Islet of Langerhans (tissue), 1 donor: ENCODE measurements at regions not wholly inside any gene's neighbourhood (a gene's known extent, or its start where the extent isn't known, plus 50 kb on each side); places are given as distances from the start of the nearest gene placed in this dataset.
"Not testable (repeated sequence)": the region's sequence is repeated elsewhere in the genome, so short reads cannot be mapped to it uniquely, and the experiment has no call there.

Experiments
- FAIRE-seq: peaks from one replicate; lab custom pipeline; 2011; peaks lifted over from hg19 to GRCh38; lab: Jason Lieb, UNC

DNA sequence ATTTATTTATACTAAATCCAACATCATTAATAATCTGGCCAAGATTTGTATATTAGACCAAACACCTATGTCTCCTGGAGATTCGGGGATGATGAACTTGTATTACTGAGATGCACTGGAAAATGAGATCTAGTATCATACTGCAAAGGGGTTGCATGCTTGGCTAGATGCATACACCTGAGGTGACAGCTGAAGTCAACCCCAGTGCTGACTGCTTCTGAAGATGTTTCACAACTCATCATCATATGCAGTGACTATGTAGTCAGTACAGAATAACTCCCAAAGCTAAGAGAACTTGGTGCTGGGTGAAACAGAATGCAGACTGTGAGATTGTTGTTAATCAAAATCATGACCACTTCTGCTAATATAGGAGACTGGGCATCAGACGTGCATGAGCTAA lies 1114.2 kb downstream of the NSUN3 start:
- no peak for FAIRE-seq

DNA sequence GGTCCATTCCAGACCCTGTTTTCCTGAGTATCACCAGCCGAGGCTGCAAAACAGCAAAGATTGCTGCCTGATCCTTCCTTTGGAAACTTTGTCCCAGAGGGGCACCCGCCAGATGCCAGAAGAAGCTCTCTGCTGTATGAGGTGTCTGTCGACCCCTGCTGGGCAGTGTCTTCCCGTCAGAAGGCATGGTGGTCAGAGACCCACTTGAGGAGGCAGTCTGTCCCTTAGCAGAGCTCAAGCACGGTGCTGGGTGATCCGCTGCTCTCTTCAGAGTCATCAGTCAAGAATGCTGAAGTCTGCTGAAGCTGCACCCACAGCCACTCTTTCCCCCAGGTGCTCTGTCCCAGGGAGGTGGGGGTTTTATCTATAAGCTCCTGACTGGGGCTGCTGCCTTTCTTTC lies 1121.2 kb downstream of the NSUN3 start:
- FAIRE-seq = no peak

GRCh38 chr3:95189348-95189747 lies 1126.5 kb downstream of the NSUN3 start:
- no peak for FAIRE-seq

DNA sequence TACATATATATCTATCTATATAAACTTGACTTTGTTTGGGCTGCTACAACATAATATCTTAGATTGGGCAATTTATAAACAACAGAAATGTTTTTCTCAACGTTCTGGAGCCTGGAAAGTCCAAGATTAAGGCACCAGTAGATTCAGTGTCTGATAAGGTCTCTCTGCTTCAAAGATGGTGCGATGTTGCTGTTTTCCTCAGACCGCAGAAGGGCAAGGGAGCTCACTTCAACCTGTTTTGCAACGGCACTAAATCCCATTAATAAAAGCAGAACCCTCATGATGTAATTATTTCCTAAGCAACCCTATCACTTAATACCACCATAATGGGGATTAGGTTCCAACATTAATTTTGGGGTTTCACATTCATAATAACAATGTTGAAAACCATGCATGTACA lies 1134.8 kb downstream of the NSUN3 start:
- no peak for FAIRE-seq

GRCh38 chr3:95200384-95200783 lies 1137.5 kb downstream of the NSUN3 start:
- FAIRE-seq = no peak

DNA sequence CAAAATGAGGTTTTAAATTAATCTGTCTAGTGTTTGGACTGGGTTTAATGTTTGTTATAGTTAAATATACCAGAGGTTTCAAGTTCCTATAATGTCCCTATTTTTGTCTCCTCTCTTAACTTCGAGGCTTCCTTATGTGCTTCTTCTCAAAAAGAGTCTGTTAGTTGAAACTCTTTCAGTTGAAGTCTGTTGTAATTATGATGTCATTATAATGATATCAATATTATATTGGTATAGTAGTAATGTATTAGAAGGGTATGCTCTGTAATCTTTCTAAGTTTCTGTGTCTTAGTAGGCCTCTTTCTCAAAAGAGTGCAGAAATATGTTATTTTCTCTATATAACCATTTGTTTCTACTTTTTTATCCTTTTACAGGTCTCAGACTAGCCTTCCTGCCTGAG lies 1148.0 kb downstream of the NSUN3 start:
- no peak for FAIRE-seq

- no peak for FAIRE-seq
These were observed 1149.3 kb downstream of the NSUN3 start for GRCh38 chr3:95212117-95212516.

DNA sequence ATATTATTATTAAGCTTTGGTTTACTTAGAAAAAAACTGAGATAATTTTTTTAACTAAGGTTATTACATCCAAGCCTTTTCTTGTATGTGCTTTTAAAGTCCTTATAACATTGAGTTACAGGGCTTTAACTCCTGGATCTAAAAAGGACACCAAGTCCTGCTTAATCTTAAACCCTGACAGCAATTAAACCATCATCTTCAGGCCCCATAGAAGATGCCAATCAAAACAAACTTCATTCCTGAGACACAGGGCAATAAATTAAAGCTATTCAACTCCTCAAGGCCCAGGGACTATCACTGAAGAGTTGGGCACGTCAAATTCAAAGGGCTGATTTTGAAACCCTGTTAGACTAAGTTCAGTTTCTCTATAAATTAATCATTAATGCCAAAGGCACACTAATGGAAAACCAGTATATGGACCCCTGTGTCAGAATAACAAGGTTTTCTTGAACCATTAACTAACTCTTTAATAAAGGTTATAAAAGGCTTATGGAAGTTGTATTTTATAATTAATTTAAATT lies 1152.6 kb downstream of the NSUN3 start:
- FAIRE-seq = no peak

DNA sequence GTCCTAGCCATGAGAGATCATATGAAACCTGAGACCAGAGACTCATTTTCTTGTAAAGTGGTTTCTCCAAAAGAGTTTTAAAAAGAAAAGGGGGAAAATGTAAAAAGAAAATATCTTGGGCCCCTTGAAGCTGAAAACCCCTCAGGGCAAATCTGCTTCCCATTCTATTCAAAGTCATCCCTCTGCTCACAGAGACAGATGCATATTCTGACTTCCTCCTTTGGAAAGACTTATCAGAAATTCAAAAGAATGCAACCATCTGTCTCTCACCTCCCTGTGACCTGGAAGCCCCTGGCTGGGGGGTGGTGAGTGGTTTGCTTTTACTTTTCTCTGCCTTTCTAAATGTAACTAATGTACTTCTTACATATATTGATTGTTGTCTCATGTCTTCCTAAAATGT lies 1154.8 kb downstream of the NSUN3 start:
- FAIRE-seq = no peak

- no peak for FAIRE-seq
These were observed 1155.6 kb downstream of the NSUN3 start for GRCh38 chr3:95218484-95218883.

GRCh38 chr3:95226437-95226836 lies 1163.6 kb downstream of the NSUN3 start:
- FAIRE-seq = no peak

DNA sequence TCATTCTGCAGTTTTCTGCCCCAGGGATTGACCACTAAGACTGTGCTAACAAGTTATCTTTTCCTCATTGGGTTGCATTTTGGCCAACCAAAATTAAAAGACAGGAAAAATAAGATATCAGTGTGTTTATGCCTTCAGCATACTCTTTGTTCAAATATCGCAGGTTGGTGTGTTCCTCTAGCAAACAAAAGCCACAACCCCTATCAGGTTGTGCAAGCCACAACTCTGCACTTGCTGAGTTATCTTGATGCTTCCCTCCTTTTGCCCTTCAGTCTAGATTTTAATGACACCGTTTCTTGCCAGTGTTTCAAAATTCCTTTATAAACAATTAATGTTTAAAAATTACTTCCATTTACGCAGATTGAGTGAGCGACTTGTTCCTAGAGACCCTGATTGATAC lies 1164.2 kb downstream of the NSUN3 start:
- FAIRE-seq = no peak

DNA sequence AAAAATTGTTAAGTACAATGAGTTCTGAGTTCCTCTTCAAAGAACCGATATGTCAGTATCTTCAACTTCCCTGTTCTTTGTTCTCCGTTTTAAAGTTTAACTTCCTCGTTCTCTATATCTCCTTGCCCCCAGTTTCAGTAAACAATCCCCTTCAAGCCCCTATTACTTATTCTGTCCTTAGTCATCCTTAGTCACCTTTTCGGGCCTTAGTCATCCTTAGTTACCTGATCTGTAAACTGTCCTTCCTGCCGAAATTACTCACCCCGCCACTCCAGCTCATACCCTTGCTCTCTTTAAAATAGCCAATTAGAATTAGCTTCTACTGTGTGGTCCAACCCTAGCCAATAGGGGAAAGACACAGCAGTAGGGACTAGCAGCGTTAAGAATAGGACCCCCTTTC lies 1165.6 kb downstream of the NSUN3 start:
- FAIRE-seq = no peak

DNA sequence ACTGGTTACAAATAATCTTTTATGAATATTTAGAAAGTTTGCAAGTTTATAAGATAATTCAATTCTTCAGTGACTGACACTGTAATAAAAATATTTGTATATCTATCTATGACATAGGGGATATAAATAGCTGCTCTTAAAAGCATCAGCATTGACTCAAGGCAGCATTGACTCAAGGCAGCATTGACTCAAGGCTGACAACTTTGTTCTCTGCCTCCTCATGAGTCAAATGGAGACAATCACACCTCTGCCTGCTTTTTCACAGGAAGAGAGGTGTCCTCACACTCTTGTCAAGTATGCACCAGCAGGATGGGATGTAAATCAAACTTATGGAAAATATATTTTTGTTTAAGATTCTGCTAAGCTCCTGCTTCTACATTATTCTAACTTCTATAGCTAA lies 1173.1 kb downstream of the NSUN3 start:
- FAIRE-seq = no peak

- no peak for FAIRE-seq
These were observed 1174.9 kb downstream of the NSUN3 start for GRCh38 chr3:95237783-95238182.

- FAIRE-seq = no peak
These were observed 1177.5 kb downstream of the NSUN3 start for GRCh38 chr3:95240395-95240794.

DNA sequence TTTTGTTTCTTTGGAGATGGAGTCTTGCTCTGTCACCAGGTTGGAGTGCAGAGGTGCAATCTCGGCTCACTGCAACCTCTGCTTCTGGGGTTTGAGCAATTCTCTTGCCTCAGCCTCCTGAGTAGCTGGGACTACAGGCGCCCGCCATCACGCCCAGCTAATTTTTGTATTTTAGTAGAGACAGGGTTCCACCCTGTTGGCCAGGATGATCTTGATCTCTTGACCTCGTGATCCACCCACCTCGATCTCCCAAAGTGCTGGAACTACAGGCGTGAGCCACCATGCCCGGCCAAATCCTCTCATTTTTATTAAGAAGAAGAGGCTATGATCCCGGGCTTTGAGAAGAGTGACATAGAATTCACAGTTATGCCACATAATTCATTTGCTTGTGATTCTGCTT lies 1178.4 kb downstream of the NSUN3 start:
- FAIRE-seq = not testable (repeated sequence)

GRCh38 chr3:95246413-95246812 lies 1183.6 kb downstream of the NSUN3 start:
- FAIRE-seq = no peak

DNA sequence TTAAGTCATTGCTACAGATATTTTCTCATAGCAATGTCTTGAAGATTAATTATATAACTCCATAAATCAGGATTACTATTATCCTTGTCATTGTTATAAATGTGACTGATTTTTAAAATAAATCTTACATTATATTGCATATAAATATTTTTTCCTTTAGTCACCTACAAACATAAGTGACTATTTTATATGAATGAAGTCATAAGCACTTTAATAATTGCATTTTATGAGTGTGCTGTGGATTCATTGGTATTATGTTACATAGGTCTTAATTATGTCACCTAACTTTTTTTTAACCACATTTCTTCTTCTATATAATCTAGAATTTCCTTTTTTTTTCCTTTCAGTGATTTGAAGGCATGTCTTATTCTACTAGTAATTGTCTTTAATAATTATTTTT lies 1191.2 kb downstream of the NSUN3 start:
- FAIRE-seq = no peak

DNA sequence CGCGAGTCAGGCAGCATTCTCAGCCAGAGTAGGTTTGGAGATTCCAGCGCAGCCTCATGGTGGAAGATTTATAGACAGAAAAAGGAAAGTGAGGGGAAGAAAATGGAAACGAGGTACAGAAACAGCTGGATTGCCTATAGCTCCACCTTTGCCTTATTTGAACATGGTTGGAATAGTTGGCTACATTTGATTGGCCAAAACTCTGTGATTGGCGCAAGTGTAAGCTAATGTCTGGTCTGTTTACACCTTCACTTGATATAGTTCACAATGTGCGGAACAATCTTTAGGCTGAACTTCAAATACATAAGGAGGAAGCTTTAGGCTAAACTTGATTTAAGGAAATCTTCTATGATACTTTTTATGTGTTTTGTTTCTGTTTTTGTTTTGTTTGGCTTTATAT lies 1191.9 kb downstream of the NSUN3 start:
- FAIRE-seq = no peak

DNA sequence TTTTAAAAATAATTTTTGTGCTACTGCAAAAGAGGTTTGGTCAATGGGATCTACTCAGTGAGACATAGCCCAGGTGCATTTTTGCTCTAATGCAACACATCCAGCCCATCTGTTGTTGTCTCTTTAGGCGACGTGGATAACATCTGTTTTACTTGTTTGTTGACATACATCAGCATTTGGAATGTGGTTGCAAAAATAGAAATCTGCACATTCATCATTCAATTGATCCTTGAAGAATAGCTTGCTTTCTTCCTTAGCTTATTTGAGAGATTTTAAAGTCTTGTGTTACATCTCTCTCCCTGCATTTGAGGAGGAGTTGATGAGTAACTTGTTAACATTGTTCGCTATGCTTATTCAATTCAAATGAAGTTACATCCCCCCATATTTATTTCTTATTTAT lies 1202.3 kb downstream of the NSUN3 start:
- FAIRE-seq = no peak

- FAIRE-seq = no peak
These were observed 1208.5 kb downstream of the NSUN3 start for GRCh38 chr3:95271395-95271794.

DNA sequence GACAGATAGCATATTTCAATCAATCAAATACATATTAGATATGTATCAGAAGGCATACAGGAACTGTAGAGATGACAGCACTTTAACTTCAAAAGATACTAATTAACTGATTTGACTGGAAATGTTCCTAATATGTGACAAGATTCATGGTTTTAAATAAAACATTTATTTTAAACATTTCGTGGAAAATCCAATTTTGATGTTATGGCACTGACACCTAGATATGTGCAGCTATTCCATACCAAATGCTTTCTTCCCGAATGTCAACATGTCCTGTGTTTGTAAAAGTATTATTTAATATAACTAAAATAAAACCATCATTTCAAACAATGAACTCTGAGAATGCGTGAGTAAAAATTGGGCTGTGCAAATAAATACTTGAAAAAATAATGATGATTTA lies 1209.3 kb downstream of the NSUN3 start:
- no peak for FAIRE-seq

GRCh38 chr3:95272781-95273180 lies 1209.9 kb downstream of the NSUN3 start:
- no peak for FAIRE-seq

- peak; percentile 80 for FAIRE-seq
These were observed 1214.8 kb downstream of the NSUN3 start for GRCh38 chr3:95277613-95278012.
